Endodermal cell (in vitro differentiated cells): ENCODE measurements at regions not wholly inside any gene's neighbourhood (a gene's known extent, or its start where the extent isn't known, plus 50 kb on each side); places are given as distances from the start of the nearest gene placed in this dataset.

Experiments used
- DNase-seq: peaks from one replicate; pipeline ENCODE4 v3.0.0-alpha.2; 2017
- H3K27ac ChIP-seq: 2 replicates; pipeline ENCODE4 v1.5.1; 2013; ENCODE audit warnings: mild to moderate bottlenecking, low read depth, low read length, moderate library complexity
- H3K27me3 ChIP-seq: 2 replicates; pipeline ENCODE4 v1.6.1; 2013; ENCODE audit warnings: mild to moderate bottlenecking, low read length, moderate library complexity; ENCODE audit not compliant: insufficient read depth, control insufficient read depth, poor library complexity, severe bottlenecking
- H3K36me3 ChIP-seq: 2 replicates; pipeline ENCODE4 v1.7.0; 2013; ENCODE audit warnings: mild to moderate bottlenecking, low read length, moderate library complexity; ENCODE audit not compliant: control insufficient read depth, insufficient read depth
- H3K4me1 ChIP-seq: one replicate; pipeline ENCODE4 v1.7.0; 2013; ENCODE audit warnings: low read length; ENCODE audit not compliant: control insufficient read depth, insufficient read depth
- H3K4me3 ChIP-seq: 2 replicates; pipeline ENCODE4 v1.5.1; 2013; ENCODE audit warnings: mild to moderate bottlenecking, low read length, moderate library complexity
- H3K9ac ChIP-seq: 2 replicates; pipeline ENCODE4 v1.6.1; 2013; ENCODE audit warnings: mild to moderate bottlenecking, low read length, moderate library complexity; ENCODE audit not compliant: poor library complexity, severe bottlenecking; ENCODE audit errors: extremely low read depth
- H3K9me3 ChIP-seq: 2 replicates; pipeline ENCODE4 v1.6.1; 2013; ENCODE audit warnings: mild to moderate bottlenecking, low read length, moderate library complexity; ENCODE audit not compliant: control insufficient read depth
- H3K27ac Mint-ChIP-seq: 2 replicates; pipeline ENCODE4 v1.8.0; 2020; ENCODE audit warnings: mixed read lengths
- H3K27me3 Mint-ChIP-seq: 2 replicates; pipeline ENCODE4 v1.8.0; 2021; ENCODE audit warnings: mild to moderate bottlenecking, mixed read lengths; ENCODE audit not compliant: insufficient read depth
- H3K36me3 Mint-ChIP-seq: 2 replicates; pipeline ENCODE4 v1.8.0; 2020; ENCODE audit warnings: low read depth, mixed read lengths
- H3K4me1 Mint-ChIP-seq: 2 replicates; pipeline ENCODE4 v1.8.0; 2020; ENCODE audit warnings: mixed read lengths
- H3K4me3 Mint-ChIP-seq: 2 replicates; pipeline ENCODE4 v1.8.0; 2020; ENCODE audit warnings: mild to moderate bottlenecking, moderate library complexity, mixed read lengths
- H3K9me3 Mint-ChIP-seq: 2 replicates; pipeline ENCODE4 v1.8.0; 2020; ENCODE audit warnings: mild to moderate bottlenecking, mixed read lengths
- WGBS, 2 experiments: methylation state at CpG; one replicate each; pipeline versions ENCODE4 v1.1.5 to v1.1.7; 2013; ENCODE audit warnings: missing lambda C conversion rate in 2 of 2, mixed read lengths in 1 of 2; ENCODE audit not compliant: insufficient coverage in 1 of 2, insufficient read length in 1 of 2; 5-methylcytosine and 5-hydroxymethylcytosine counted together
- TF ChIP-seq, protein P1 (sequence below): fragments of 200-600 bp; sonication (generic); conservative IDR thresholded peaks from 2 replicates; pipeline ENCODE4 v1.5.0; 2021; ENCODE audit warnings: antibody characterized with exemption, mild to moderate bottlenecking

DNA sequence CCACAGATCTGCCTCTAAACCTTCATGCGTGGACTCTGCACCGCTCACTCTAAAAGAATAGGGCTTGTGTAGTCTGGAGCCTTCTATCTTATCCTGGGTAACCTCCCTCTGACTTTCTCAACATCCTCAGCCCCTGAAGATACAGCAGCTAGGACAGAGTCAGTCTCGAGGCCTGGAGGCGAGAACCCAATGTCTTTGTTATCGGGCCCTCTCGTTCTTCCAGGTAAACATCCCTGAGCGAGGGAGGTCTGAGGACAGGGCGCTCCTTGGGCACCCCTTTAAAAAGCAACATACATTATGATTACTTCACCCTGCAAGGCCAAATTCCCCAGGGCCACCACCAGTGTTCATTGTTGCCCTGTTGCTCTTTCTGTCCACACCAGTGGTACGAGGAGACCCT lies 75.4 kb upstream of the PRNP start:
- Mint-ChIP-seq H3K9me3 (no peaks in the 10 kb centered on the region), H3K27ac (no peak overlapping the region), H3K27me3 (no peaks in the 10 kb centered on the region), H3K4me3 (no peak overlapping the region), H3K36me3 (no peaks in the 10 kb centered on the region), H3K4me1 (peaks cover 2% of the 10 kb centered on the region)
- Histone ChIP-seq H3K9me3 (no peaks in the 10 kb centered on the region), H3K27me3 (no peaks in the 10 kb centered on the region), H3K9ac (no peak overlapping the region), H3K36me3 (no peaks in the 10 kb centered on the region), H3K4me1 (no peaks in the 10 kb centered on the region), H3K27ac (no peak overlapping the region), H3K4me3 (no peak overlapping the region)
- WGBS, 2 experiments, result 94 to 100% methylated on average over 5 to 9 of the region's 9 CpGs
- TF ChIP-seq, protein P1, sequence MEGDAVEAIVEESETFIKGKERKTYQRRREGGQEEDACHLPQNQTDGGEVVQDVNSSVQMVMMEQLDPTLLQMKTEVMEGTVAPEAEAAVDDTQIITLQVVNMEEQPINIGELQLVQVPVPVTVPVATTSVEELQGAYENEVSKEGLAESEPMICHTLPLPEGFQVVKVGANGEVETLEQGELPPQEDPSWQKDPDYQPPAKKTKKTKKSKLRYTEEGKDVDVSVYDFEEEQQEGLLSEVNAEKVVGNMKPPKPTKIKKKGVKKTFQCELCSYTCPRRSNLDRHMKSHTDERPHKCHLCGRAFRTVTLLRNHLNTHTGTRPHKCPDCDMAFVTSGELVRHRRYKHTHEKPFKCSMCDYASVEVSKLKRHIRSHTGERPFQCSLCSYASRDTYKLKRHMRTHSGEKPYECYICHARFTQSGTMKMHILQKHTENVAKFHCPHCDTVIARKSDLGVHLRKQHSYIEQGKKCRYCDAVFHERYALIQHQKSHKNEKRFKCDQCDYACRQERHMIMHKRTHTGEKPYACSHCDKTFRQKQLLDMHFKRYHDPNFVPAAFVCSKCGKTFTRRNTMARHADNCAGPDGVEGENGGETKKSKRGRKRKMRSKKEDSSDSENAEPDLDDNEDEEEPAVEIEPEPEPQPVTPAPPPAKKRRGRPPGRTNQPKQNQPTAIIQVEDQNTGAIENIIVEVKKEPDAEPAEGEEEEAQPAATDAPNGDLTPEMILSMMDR, result no peak
- DNase-seq, result no peak

DNA sequence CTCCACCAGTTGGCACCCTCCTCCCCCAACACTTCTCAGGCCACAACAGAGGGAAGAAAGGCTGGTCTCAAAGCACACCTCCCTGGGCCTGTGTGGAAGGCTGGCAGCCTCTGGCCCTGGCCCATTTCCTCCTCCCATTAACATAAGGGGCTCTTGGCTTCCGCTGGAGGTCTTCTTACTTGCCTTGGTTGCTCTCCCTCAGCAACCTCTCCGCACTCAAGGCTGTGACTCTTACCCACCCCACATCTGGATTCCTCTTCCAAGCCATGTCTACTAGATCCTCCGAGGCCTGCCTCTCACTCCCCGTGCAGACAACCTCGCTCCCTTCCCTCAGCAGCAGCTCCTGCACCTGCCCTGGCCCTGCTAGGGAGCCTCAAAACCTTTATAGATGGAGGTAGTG lies 76.7 kb upstream of the PRNP start:
- WGBS, 2 experiments, result 91 to 100% methylated on average over 2 to 5 of the region's 5 CpGs
- H3K27me3 ChIP-seq, result no peaks in the 10 kb centered on the region
- no peaks in the 10 kb centered on the region for H3K9me3 Mint-ChIP-seq
- no peak overlapping the region for H3K9ac ChIP-seq
- no peaks in the 10 kb centered on the region for H3K36me3 ChIP-seq
- H3K27ac ChIP-seq, result no peak overlapping the region
- no peaks in the 10 kb centered on the region for H3K4me1 ChIP-seq
- H3K4me1 Mint-ChIP-seq, result peaks cover 2% of the 10 kb centered on the region
- no peak for DNase-seq
- no peaks in the 10 kb centered on the region for H3K27me3 Mint-ChIP-seq
- TF ChIP-seq, protein P1, result no peak
- no peak overlapping the region for H3K4me3 ChIP-seq
- no peak overlapping the region for H3K4me3 Mint-ChIP-seq
- H3K36me3 Mint-ChIP-seq, result no peaks in the 10 kb centered on the region
- no peak overlapping the region for H3K27ac Mint-ChIP-seq
- H3K9me3 ChIP-seq, result no peaks in the 10 kb centered on the region

DNA sequence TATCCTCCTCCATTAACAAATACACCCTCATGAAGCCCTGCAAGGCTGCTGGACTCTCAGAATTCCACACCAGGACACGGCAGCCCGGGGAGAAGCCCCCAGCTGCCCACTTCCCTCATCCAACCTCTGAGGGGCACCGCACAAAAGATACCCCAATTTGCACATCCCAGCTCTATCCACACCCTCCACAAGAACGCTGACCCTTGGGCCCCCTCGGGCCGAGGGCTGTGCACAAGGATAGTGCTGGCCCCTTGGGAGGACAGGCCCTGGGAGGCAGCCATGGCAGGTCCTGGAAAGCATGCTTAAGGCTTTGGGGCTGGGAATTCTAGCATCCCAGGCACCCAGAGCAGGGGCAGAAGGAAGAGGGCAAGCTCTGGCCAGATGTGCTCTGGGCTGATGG lies 77.4 kb upstream of the PRNP start:
- Histone ChIP-seq H3K9ac (no peak overlapping the region), H3K4me3 (no peak overlapping the region), H3K27ac (no peak overlapping the region), H3K9me3 (no peaks in the 10 kb centered on the region), H3K4me1 (no peaks in the 10 kb centered on the region), H3K36me3 (no peaks in the 10 kb centered on the region), H3K27me3 (no peaks in the 10 kb centered on the region)
- Mint-ChIP-seq H3K27ac (no peak overlapping the region), H3K4me1 (no peaks in the 10 kb centered on the region), H3K27me3 (no peaks in the 10 kb centered on the region), H3K36me3 (no peaks in the 10 kb centered on the region), H3K4me3 (no peak overlapping the region), H3K9me3 (no peaks in the 10 kb centered on the region)
- TF ChIP-seq, protein P1, result no peak
- 90% methylated on average over 6 of the region's 6 CpGs; no CpG with 5 or more reads in 1 of the 2 experiments for whole genome bisulfite sequencing, 2 experiments
- DNase-seq, result no peak
